ENCODE measurements at regions not wholly inside any gene's neighbourhood (a gene's known extent, or its start where the extent isn't known, plus 50 kb on each side); places are given as distances from the start of the nearest gene placed in this dataset.

DNA sequence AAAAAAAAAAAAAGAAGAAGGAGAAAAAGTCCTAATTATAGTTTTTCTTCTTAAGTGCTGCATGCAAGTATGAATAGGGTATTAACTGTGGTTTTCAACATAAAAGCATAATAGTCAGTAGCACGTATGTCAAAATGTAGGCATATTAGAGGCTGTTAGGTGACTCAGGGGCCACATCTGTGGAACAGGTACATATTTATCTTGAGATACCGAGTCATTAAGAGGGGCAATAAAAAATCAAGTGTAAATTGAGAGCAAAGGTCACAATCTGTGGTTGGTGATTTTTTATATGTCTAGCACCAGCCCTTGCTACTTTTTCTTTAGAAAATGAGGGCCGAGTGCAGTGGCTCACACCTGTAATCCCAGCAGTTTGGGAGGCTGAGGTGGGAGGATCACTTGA is 1113.8 kb upstream of the RBFOX1 start:
- no peak for DNase-seq (ENCODE audit: low read depth, low spot score)
- no peaks in the 10 kb centered on the region for H3K27me3 ChIP-seq (ENCODE audit: control insufficient read depth, insufficient read depth, low read length)
- ChIA-PET POLR2A (no interaction called here), CTCF (no interaction called here)
- TF ChIP-seq, protein P1, sequence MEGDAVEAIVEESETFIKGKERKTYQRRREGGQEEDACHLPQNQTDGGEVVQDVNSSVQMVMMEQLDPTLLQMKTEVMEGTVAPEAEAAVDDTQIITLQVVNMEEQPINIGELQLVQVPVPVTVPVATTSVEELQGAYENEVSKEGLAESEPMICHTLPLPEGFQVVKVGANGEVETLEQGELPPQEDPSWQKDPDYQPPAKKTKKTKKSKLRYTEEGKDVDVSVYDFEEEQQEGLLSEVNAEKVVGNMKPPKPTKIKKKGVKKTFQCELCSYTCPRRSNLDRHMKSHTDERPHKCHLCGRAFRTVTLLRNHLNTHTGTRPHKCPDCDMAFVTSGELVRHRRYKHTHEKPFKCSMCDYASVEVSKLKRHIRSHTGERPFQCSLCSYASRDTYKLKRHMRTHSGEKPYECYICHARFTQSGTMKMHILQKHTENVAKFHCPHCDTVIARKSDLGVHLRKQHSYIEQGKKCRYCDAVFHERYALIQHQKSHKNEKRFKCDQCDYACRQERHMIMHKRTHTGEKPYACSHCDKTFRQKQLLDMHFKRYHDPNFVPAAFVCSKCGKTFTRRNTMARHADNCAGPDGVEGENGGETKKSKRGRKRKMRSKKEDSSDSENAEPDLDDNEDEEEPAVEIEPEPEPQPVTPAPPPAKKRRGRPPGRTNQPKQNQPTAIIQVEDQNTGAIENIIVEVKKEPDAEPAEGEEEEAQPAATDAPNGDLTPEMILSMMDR (IDR thresholded peaks at IDR 0.05; ENCODE audit: low read depth, low read length): no peak
- no peak overlapping the region for H3K4me3 ChIP-seq (ENCODE audit: low read depth, low read length)
- no peak overlapping the region for H3K27ac ChIP-seq (ENCODE audit: low read depth, low read length)
- H3K9me3 ChIP-seq (ENCODE audit: control insufficient read depth, insufficient read depth, low read length): peaks cover 24% of the 10 kb centered on the region

DNA sequence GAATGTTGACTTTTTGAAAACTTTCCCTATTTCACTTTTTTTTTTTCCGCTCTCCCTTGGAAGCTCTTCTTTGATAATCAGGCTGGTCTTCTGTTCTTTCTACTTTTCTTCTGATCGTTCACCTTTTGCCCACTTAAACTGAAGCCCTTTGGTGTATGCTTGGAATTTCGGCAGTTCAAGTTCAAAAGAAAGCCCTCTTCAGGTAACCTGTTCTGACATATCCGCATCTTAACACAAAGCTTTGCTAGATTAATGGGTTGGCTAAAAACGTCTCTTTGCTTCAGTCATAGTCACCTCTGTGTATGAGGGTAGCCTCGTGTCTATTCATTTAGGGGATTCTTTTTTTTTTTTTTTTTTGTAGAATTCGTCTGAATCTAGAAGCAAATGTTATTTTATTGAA is 1115.8 kb upstream of the RBFOX1 start:
- Histone ChIP-seq H3K27ac (ENCODE audit: low read depth, low read length) (no peak overlapping the region), H3K9me3 (ENCODE audit: control insufficient read depth, insufficient read depth, low read length) (peaks cover 27% of the 10 kb centered on the region), H3K27me3 (ENCODE audit: control insufficient read depth, insufficient read depth, low read length) (no peaks in the 10 kb centered on the region), H3K4me3 (ENCODE audit: low read depth, low read length) (no peak overlapping the region)
- TF ChIP-seq, protein P1 (IDR thresholded peaks at IDR 0.05; ENCODE audit: low read depth, low read length): no peak
- DNase-seq (ENCODE audit: low read depth, low spot score): no peak
- CTCF ChIA-PET: no interaction called here
- POLR2A ChIA-PET: no interaction called here

DNA sequence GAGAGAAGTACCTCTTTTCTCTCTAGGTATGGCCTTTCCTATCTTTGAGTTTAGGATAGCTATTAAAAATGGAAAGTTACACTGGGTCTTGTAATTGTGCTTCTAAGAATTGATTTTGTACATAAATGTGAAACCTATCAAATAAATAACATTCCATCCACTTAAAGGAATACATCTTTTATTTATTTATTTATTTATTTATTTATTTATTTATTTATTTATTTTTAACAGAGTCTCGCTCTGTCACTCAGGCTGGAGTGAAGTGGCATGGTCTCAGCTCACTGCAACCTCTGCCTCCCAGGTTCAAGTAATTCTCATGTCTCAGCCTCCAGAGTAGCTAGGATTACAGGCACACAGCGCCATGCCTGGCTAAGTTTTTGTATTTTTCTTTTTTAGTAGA is 1114.0 kb upstream of the EEF2KMT start:
- no peaks in the 10 kb centered on the region for H3K27me3 ChIP-seq (ENCODE audit: control insufficient read depth, insufficient read depth, low read length)
- TF ChIP-seq, protein P1 (IDR thresholded peaks at IDR 0.05; ENCODE audit: low read depth, low read length): no peak
- ChIA-PET CTCF (no interaction called here), POLR2A (no interaction called here)
- H3K9me3 ChIP-seq (ENCODE audit: control insufficient read depth, insufficient read depth, low read length): peaks cover 29% of the 10 kb centered on the region
- DNase-seq (ENCODE audit: low read depth, low spot score): no peak
- H3K4me3 ChIP-seq (ENCODE audit: low read depth, low read length): no peak overlapping the region
- no peak overlapping the region for H3K27ac ChIP-seq (ENCODE audit: low read depth, low read length)

DNA sequence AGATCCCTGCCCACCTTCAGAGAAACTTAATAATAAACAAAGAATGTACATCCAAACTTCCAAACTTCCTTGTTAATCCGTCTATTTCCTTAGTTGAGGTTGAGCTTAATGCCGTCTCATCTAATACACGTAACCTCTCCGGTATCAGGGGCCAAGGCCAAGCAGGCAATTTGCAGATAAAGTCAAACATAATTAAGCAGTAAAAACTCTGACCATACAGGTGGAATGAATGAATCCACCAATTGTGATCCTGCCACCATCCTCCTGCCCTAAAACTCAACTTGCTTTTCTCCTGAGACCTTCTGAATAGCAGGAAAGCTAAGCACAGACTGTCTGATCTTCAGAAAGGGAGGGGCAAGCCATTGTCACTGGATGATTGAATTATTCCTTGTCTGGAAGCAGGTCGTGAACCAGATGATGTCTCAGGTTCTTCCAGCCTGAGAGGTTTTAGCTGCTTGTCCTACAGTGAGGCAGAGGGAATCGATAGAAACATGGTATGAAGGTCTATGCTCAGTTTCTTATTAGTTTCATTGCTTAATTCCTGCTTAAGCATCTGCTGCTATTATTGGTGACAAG is 1111.8 kb upstream of the EEF2KMT start:
- no peak overlapping the region for H3K27ac ChIP-seq (ENCODE audit: low read depth, low read length)
- H3K9me3 ChIP-seq (ENCODE audit: control insufficient read depth, insufficient read depth, low read length): peaks cover 29% of the 10 kb centered on the region
- ChIA-PET POLR2A (no interaction called here), CTCF (no interaction called here)
- no peaks in the 10 kb centered on the region for H3K27me3 ChIP-seq (ENCODE audit: control insufficient read depth, insufficient read depth, low read length)
- DNase-seq (ENCODE audit: low read depth, low spot score): no peak
- H3K4me3 ChIP-seq (ENCODE audit: low read depth, low read length): no peak overlapping the region
- TF ChIP-seq, protein P1 (IDR thresholded peaks at IDR 0.05; ENCODE audit: low read depth, low read length): no peak

DNA sequence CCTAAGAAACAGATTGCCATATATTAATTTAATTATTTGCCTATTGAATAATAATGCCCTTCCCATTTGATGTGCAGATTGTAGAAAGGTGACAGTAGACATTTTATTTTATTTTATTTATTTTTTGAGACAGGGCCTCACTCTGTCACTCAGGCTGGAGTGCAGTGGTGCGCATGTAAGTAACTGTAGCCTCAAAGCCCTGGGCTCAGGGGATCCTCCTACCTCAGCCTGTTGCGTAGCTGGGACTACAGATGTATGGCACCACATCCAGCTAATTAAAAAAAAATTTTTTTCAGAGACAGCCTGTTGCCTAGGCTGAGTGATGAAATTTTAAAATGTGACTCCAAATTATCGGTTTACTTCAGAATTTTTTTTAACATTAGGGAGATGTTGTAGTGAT is 1110.0 kb upstream of the EEF2KMT start:
- ChIA-PET POLR2A (no interaction called here), CTCF (no interaction called here)
- Histone ChIP-seq H3K27ac (ENCODE audit: low read depth, low read length) (no peak overlapping the region), H3K27me3 (ENCODE audit: control insufficient read depth, insufficient read depth, low read length) (no peaks in the 10 kb centered on the region), H3K9me3 (ENCODE audit: control insufficient read depth, insufficient read depth, low read length) (peaks cover 20% of the 10 kb centered on the region), H3K4me3 (ENCODE audit: low read depth, low read length) (no peak overlapping the region)
- no peak for DNase-seq (ENCODE audit: low read depth, low spot score)
- TF ChIP-seq, protein P1 (IDR thresholded peaks at IDR 0.05; ENCODE audit: low read depth, low read length): no peak
